ENCODE measurements at regions not wholly inside any gene's neighbourhood (a gene's known extent, or its start where the extent isn't known, plus 50 kb on each side); places are given as distances from the start of the nearest gene placed in this dataset.

DNA sequence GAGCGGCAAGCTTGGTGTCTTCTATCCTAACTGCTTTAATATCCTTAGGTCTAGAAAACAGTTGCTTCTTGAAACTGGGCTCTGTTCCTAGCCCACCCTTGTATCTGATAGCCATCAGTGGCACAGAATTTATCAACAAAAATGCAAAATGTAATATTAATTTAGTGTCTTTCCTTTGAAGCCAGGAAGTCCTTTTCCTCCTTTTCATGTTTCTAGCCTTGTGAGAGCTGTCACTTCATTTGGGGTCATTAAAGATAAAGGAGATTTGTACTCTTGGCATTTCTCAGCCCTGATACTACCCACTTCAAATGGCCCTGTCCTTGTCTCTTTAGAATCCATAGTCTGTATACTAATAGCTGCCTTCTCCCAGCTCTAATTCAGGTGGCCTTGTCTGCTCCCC is 111.0 kb downstream of the GAS1 start:
- DNase-seq, result no peak

GRCh38 chr9:86830356-86830755 is 117.0 kb downstream of the GAS1 start:
- DNase-seq, result no peak

DNA sequence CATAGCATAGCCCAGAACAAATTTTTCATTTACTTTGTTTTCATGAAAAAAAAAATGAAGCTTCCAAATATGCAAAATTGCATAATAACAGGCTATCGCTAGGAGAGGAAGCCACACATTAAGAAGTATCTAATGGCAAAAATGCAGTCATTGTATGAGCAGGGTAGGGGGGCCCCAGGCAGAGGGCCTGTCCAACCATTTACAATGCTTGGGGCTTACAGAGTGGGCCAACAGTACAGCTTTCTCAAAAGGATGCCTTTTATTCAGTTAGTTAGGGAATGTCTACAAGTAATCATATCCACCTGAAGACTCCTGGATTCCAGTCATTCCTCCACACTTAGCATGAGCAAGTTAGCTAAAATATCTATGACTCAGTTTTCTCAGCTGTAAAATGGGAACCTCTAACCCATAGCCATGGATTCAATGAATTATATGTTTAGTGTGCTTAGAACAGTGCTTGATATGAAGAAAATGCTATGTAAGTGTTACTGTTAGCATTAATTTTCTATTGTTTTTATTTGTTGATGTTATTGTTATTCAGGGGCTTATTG is 117.7 kb downstream of the GAS1 start:
- no peak for DNase-seq

DNA sequence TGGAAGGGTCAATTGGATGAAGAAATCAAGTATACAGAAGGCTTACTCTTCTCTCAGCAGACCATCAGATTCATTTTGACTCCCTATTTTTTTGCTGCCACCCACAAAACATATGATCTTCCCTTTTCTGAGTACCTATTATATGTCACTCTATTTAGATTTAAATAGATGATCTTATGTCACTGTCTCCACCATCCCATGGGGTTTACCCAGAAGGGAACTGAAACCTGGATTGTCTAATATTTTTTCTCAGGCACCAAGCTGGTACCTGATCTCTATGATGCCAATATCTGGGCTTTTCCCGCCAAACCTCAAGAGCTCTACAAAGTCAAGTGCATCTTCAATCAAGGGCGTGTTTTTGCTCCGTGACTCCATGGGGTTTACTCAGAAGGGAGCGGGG is 118.7 kb downstream of the GAS1 start:
- no peak for DNase-seq

GRCh38 chr9:86827893-86828292 is 119.4 kb downstream of the GAS1 start:
- DNase-seq, result no peak

DNA sequence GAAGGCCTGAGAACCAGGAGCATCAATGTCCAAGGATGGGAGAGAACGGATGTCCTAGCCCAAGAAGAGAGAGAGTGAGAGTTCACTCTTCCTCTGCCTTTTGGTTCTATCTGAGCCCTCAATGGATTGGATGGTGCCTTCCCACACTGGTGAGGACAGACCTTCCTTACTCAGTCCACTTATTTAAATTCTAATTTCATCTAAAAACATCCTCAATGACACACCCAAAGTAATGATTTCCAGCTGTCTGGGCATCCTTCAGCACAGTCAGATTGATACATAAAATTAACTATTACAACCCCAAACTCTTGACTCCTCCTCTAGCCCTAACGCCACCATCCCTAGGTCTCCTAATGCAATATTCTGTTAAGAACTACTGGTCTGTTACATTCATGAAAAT is 122.0 kb downstream of the GAS1 start:
- DNase-seq, result no peak

- DNase-seq, result peak in 1 of 3 donors; percentile 83
Observed at GRCh38 chr9:86822006-86822801, 125.1 kb downstream of the GAS1 start.

DNA sequence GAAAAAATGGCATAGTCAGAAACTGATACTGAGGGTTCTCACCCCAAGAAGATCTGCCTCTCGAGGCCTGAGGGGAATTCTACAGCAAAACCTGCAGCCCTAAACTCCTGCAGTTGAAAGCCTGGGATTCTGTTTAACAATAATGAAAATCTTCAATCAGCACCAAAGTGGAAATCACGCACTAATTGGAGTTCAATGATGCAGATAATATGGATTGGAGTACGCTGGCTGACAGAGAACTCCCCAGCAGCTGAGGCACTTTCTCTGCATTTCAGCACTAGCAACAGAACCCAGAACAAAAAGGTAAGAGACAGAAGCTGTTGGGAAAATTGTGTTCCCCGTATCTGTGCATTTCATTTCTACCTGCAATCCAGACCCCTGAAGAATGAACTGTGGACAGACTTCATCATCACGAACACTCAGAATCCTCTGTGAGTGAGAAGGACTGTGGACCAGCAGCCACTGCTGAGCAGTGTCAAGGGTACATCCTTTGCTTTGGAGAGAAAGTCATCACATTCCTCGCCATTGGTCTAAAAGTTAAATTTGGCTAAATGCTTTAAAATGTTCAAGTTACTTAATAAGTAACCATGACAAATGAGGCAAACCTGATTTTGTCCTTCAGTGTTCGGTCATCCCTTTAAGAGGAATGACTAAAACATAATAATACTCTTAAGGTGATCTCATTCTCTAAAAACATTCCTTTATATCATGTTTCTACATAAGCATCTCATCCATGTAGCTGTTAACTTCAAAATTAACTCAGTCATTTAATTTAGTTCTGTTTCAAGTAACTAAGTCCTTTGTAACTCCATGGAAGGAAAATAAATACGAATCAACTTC is 126.1 kb downstream of the GAS1 start:
- DNase-seq, result no peak

DNA sequence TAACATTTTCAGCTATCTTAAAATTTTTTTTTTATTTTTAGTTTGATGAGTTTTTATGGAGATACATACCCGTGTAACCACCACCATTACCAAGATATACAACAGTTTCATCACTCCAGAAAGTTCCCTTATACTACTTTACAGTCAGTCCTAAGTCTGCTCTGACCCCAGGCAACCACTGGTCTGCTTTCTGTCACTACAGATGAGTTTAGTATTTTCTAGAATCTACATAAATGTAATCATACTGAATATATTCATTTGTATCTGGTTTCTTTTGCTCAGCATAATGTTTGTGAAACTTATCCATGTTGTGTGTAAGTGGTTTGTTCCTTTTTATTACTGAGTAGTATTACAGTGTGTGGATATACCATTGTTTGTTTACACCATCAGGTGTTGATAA is 127.8 kb downstream of the GAS1 start:
- DNase-seq, result no peak

DNA sequence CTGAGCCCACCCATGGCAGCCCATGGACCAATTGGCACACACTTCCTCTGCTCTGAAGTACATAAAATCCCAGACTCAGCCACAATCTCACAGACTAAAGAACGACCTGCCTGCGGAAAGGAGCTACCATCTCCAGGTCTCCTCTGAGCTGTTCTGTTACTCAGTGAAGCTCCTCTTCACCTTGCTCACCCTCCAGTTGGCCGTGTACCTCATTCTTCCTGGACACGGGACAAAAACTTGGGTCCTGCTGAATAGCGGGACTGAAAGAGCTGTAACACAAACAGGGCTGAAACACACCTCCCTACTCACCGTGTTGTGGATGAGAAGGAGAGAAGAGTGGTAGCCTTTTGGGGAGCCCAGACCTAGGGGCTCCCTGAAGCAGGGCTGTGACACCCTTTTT is 128.7 kb downstream of the GAS1 start:
- DNase-seq, result no peak

- DNase-seq, result no peak
Observed at GRCh38 chr9:86816868-86817267, 130.4 kb downstream of the GAS1 start.

GRCh38 chr9:86816366-86816765 is 130.9 kb downstream of the GAS1 start:
- DNase-seq, result no peak

- DNase-seq, result no peak
Observed at GRCh38 chr9:86812616-86813015, 134.7 kb downstream of the GAS1 start.

GRCh38 chr9:86809759-86810367 is 137.4 kb downstream of the GAS1 start:
- DNase-seq, result peak in 2 of 3 donors; percentile 55 to 81

GRCh38 chr9:86809151-86809550 is 138.2 kb downstream of the GAS1 start:
- no peak for DNase-seq

DNA sequence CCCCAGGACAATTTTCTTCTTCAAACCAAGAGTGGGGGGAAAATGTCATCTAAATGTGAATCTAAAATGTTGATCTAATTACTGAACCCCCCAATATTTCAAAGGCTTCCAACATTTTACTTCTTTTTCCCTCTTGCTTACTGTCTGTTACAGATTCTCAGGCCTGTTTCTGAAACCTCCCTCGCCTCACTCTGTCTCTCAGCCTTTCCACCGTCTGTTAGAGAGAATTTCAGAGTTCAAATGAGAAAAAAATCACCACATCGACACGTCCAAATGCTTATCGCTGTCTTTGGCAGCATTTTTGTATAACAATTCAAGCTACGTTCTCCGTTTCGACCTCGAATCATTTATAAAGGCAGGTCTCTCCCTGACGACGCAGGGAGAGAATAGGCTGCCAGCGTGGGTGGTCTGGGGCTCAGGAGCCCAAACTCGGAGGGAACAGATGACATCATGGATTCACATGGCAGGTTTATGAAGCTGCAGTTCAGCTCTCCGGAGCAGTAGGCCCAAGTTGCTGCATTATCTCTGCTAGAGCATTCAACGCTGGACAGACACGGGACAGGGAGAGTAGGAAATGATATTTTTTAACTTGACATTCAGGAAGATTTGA is 139.8 kb downstream of the GAS1 start:
- DNase-seq, result peak; percentile 58 to 93 (median 86)

DNA sequence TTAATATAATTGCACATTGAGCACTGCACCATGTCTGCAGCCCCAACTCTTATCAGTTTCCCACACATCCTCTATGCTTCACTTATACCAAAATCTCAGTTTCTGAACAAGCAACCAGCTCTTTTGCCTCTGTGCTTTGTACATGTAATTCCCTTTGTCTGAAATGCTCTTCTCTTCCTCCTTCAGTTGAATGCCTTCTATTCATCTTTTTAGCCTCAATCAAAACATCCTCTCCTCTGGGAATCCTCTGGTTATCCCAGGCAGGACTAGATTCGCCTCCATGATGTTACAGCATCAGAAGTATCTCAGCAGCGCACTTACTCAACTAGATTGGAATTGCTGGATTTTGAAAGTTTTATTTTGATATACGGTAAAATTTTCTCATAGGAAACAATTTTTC is 143.3 kb downstream of the GAS1 start:
- DNase-seq, result no peak

DNA sequence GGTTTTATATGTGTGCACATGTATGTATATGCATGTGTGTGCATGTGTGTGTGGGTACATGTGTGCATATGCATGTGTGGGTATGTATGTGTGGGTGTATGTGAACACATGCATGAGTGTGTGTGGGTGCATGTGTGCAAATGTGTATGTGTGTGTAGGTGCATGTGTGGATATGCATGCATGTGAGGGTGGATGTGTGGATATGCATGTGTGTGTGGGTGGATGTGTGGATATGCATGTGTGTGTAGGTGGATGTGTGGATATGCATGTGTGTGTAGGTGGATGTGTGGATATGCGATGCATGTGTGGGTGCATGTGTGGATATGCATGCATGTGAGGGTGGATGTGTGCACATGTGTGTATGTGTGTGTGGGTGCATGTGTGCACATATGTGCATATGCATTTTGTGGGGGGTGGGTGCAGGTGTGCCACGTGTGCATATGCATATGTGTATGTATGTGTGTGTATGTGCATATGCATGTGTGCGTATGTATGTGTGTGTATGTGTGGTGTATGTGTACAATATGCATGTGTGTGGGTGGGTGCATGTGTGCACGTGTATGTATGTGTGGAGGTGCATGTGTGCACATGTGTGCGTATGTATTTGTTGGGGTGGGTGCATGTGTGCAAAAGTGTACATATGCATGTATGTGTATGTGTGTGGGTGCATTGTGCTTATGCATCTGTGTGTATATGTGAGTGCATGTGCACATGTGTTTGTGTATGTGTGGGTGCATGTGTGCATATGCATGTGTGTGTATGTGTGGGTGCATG is 144.2 kb downstream of the GAS1 start:
- no peak for DNase-seq

GRCh38 chr9:86801246-86801645 is 146.1 kb downstream of the GAS1 start:
- DNase-seq, result peak; percentile 56 to 95 (median 91)

DNA sequence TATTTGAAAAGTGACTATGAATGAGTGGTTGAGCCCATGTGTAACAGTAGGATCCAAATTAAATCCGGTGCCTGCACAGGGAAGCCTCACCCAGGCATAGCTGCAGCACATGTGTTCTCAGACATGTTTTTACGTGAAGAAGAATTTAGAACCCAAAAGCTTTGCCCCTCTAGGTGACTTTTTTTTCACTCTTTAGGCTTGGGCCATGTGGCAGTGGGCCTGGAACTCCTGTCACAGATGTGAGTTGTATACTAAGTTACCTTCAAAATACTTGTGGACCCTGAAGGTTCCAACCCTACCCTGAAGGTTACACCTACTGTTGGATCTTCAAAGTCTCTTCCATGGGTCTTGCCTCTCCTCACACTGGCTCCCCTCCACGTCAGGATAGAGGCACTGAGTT is 146.6 kb downstream of the GAS1 start:
- DNase-seq, result no peak

DNA sequence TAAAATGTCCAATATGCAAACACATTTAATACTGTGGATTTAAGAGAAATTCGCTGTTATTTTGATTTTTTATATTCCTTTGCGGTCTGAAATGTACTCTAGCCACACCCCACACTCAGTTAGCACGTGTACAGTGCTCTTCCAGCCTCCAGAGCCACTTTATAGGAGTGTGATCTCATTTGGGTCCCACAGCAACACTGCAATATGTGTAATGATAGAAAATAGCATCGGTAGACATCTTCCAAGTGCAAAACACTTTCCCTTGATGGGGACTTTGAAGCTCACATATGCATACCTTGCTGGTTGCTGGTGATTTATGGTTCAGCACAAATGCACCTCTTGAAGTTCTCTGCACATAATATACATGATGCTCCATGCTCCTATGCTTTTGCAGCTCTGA is 148.3 kb downstream of the GAS1 start:
- DNase-seq, result peak in 2 of 3 donors; percentile 30 to 67

All from muscle of back (tissue), 3 donors.